ENCODE measurements at regions not wholly inside any gene's neighbourhood (a gene's known extent, or its start where the extent isn't known, plus 50 kb on each side); places are given as distances from the start of the nearest gene placed in this dataset.

DNA sequence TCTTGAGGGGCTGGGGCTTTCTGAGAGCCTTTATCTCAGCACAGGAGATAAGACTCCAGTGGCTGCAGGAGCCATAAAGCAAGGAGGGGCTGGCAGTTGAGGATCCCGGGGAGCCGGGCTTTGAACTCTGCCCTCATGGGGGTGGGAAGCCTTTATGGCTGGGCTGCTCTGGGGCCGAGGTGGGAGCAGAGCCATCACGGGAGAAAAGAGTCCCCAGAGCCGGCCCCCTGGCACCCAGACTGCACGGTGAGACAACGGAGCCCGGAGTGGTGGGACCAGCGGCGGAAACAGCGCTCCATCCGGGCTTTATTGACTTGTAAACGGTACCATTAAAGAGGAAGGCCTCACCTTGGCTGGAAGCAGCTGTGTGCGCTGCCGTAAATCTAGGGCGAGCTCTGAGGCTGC, 162.6 kb downstream of the MYCN start:
- TF ChIP-seq, protein P1, sequence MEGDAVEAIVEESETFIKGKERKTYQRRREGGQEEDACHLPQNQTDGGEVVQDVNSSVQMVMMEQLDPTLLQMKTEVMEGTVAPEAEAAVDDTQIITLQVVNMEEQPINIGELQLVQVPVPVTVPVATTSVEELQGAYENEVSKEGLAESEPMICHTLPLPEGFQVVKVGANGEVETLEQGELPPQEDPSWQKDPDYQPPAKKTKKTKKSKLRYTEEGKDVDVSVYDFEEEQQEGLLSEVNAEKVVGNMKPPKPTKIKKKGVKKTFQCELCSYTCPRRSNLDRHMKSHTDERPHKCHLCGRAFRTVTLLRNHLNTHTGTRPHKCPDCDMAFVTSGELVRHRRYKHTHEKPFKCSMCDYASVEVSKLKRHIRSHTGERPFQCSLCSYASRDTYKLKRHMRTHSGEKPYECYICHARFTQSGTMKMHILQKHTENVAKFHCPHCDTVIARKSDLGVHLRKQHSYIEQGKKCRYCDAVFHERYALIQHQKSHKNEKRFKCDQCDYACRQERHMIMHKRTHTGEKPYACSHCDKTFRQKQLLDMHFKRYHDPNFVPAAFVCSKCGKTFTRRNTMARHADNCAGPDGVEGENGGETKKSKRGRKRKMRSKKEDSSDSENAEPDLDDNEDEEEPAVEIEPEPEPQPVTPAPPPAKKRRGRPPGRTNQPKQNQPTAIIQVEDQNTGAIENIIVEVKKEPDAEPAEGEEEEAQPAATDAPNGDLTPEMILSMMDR (IDR thresholded peaks at IDR 0.05): no peak
- TF ChIP-seq POLR2AphosphoS5 (IDR thresholded peaks at IDR 0.05; ENCODE audit: insufficient read depth in 1 of 2, low read depth in 1 of 2) (no peak), POLR2A (IDR thresholded peaks at IDR 0.05) (no peak)
